ENCODE measurements at regions not wholly inside any gene's neighbourhood (a gene's known extent, or its start where the extent isn't known, plus 50 kb on each side); places are given as distances from the start of the nearest gene placed in this dataset.
A peak's percentile ranks its signal among the peaks of the same experiment; 100 is the strongest.

DNA sequence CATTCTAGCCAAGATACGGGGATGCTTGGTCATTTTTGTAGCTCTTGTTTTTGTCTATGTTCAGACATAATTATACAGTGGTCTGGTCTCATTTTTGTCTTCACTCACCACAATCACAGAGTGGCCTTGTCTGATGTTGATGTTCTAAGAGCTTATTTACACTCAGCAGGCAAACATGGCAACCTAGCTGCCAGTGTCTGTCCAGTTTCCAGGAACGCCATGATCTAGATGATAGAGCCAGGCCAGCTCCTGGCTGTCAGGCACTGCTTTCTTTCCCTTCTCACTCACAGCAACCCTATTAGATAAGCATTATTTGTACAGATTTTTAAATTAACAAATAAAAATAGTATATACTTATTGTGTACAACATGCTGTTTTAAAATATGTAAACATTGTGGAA is 98.6 kb upstream of the PHF14 start:
- DNase-seq = no peak
- TF ChIP-seq, protein P1, sequence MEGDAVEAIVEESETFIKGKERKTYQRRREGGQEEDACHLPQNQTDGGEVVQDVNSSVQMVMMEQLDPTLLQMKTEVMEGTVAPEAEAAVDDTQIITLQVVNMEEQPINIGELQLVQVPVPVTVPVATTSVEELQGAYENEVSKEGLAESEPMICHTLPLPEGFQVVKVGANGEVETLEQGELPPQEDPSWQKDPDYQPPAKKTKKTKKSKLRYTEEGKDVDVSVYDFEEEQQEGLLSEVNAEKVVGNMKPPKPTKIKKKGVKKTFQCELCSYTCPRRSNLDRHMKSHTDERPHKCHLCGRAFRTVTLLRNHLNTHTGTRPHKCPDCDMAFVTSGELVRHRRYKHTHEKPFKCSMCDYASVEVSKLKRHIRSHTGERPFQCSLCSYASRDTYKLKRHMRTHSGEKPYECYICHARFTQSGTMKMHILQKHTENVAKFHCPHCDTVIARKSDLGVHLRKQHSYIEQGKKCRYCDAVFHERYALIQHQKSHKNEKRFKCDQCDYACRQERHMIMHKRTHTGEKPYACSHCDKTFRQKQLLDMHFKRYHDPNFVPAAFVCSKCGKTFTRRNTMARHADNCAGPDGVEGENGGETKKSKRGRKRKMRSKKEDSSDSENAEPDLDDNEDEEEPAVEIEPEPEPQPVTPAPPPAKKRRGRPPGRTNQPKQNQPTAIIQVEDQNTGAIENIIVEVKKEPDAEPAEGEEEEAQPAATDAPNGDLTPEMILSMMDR (IDR thresholded peaks at IDR 0.05; ENCODE audit: borderline replicate concordance) = no peak
- Histone ChIP-seq H3K4me1 (peaks cover 3% of the 10 kb centered on the region), H3K27me3 (ENCODE audit: low read depth) (no peaks in the 10 kb centered on the region), H3K4me3 (no peak overlapping the region), H3K27ac (replicated peaks) (no peak overlapping the region), H3K9me3 (replicated peaks) (peaks cover 8% of the 10 kb centered on the region), H3K36me3 (no peaks in the 10 kb centered on the region)
- intact Hi-C loops (cut with micrococcal nuclease) = no loop called here

DNA sequence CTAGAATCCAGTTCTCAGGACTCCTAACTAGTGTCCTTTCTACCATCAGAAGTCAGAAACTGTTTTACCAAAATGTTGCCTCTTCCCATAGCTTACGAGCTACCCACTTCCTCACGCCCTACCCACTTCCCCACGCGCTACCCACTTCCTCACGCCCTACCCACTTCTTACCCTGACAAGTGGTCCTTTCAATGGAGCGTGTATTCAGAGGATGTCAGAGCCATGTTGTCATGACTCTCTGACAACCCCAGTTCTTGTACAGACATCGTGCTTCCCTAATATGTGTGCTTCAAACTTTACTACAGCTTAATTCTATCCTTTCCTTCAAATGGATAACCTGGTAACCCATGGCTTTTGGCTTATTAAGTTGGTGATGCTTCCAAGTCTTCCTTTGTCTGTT is 84.8 kb upstream of the PHF14 start:
- no peaks in the 10 kb centered on the region for H3K27me3 ChIP-seq (ENCODE audit: low read depth)
- no peaks in the 10 kb centered on the region for H3K9me3 ChIP-seq (replicated peaks)
- TF ChIP-seq, protein P1 (IDR thresholded peaks at IDR 0.05; ENCODE audit: borderline replicate concordance) = no peak
- no peak for DNase-seq
- no peak overlapping the region for H3K27ac ChIP-seq (replicated peaks)
- intact Hi-C loops (cut with micrococcal nuclease) = no loop called here
- H3K4me1 ChIP-seq = no peaks in the 10 kb centered on the region
- H3K36me3 ChIP-seq = no peaks in the 10 kb centered on the region
- H3K4me3 ChIP-seq = no peak overlapping the region

DNA sequence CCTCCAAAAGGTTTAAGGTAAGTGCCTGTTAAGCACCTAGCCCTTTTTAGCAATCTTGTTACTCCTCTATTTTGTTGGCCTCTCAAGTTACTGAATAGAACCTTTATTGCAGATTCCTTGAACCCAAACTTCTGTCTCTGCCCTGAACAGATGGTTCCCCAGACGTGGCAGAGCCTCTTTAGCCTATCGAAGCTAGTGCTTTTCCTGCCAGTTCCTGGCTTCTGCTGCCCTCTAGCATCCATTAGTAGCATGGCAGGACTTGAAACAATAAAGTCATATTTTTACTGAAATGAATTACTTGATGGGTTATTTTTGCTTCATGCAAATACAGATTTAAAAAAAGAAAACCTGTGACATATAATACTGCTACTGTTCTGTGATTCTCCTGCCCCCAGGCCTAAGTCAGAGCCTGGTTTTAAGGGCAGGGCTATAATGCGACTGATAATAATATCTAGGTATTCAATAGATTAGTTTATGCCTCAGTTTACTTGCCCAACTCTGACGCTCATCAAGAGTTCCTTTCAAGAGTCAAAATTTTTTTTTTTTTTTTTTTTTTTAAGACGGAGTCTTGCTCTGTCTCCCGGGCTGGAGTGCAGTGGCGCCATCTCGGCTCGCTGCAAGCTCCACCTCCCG is 84.3 kb upstream of the PHF14 start:
- no peak overlapping the region for H3K4me3 ChIP-seq
- TF ChIP-seq, protein P1 (IDR thresholded peaks at IDR 0.05; ENCODE audit: borderline replicate concordance) = peak; percentile 75
- no peaks in the 10 kb centered on the region for H3K27me3 ChIP-seq (ENCODE audit: low read depth)
- no peaks in the 10 kb centered on the region for H3K9me3 ChIP-seq (replicated peaks)
- no peaks in the 10 kb centered on the region for H3K36me3 ChIP-seq
- DNase-seq = no peak
- H3K27ac ChIP-seq (replicated peaks) = no peak overlapping the region
- intact Hi-C loops (cut with micrococcal nuclease) = no loop called here
- no peaks in the 10 kb centered on the region for H3K4me1 ChIP-seq

DNA sequence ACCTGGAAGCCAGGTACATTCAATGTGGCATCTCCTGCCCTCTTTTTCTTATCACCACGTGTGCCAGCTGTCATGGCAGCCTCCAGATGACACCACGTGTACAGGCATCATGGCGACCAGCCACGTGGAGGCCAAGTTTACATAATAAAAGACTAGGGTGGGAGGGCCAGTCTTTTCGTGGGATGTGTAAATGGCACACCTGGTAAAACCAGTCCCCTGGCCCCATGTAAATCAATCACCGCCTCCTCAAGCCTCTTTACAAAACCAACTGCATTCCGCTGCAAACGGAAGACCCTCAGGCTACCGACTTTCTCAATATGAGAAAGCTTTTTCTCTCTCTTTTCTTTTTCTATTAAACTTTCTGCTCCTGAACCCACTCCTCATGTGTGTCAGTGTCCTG is 65.1 kb upstream of the PHF14 start:
- no peak overlapping the region for H3K27ac ChIP-seq (replicated peaks)
- no peaks in the 10 kb centered on the region for H3K4me1 ChIP-seq
- peaks cover 22% of the 10 kb centered on the region for H3K9me3 ChIP-seq (replicated peaks)
- no peak for DNase-seq
- H3K36me3 ChIP-seq = peaks cover 3% of the 10 kb centered on the region
- H3K4me3 ChIP-seq = no peak overlapping the region
- intact Hi-C loops (cut with micrococcal nuclease) = no loop called here
- H3K27me3 ChIP-seq (ENCODE audit: low read depth) = no peaks in the 10 kb centered on the region
- TF ChIP-seq, protein P1 (IDR thresholded peaks at IDR 0.05; ENCODE audit: borderline replicate concordance) = no peak

DNA sequence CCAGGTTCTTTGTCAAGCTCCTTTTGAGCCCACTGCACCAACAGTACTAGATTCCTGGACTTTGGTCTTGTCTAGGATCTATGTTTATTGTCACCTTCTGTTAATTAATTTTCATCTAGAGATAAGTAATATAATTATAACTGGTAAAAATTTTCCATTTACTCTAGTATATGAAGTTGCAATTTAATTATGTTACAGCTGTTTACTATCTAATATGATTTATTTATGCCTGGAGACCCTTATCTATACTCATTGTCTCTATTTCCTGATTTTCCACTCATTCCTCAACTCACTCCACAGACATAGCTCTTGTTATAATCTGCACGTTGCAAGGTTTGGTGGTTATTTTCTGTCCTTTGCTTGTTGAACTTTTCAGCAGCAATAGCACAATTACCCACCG is 63.2 kb upstream of the PHF14 start:
- Histone ChIP-seq H3K9me3 (replicated peaks) (peaks cover 22% of the 10 kb centered on the region), H3K4me1 (no peaks in the 10 kb centered on the region), H3K4me3 (no peak overlapping the region), H3K36me3 (peaks cover 3% of the 10 kb centered on the region), H3K27ac (replicated peaks) (no peak overlapping the region), H3K27me3 (ENCODE audit: low read depth) (no peaks in the 10 kb centered on the region)
- intact Hi-C loops (cut with micrococcal nuclease) = no loop called here
- no peak for DNase-seq
- TF ChIP-seq, protein P1 (IDR thresholded peaks at IDR 0.05; ENCODE audit: borderline replicate concordance) = no peak

Measured in left ventricle myocardium inferior (tissue), 1 donor.